KBM-7 (cell line): ENCODE measurements at regions not wholly inside any gene's neighbourhood (a gene's known extent, or its start where the extent isn't known, plus 50 kb on each side); places are given as distances from the start of the nearest gene placed in this dataset.

ENCODE experiments used
- DNase-seq: peaks from one replicate; pipeline ENCODE4 v3.0.0-alpha.2; 2015
- in situ Hi-C: fragments of 300-500 bp; cut with MboI; formaldehyde crosslinking; loops from 2 replicates; pipeline ENCODE4 v1.14.3; 2020; ENCODE audit warnings: low sequenced_read_pairs, low pct_unique_long_range_greater_than_20kb, mixed read lengths

DNA sequence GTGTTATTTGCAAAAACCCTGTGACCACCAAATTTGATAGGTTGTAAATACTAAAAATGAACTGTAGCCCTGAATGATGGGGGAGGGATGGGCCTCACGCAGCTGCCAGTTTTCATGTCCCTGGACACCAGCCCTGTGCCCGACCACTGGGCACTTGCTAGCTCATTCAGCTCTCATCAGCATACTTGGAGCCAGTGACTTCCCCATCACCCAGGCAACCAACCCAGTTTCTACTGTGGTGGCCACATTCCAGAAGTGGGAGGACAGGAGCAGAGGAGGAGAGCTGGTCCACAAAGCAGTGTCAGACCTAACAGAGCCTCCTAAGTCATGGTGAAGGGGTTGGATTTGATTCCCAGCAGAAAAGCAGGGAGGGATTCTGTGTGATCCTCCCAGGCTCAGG lies 128.2 kb downstream of the CPEB2 start:
- no peak for DNase-seq
- in situ Hi-C loops = no loop called here

- DNase-seq = no peak
- in situ Hi-C loops = no loop called here
Measured at GRCh38 chr4:15131551-15131950, 129.3 kb downstream of the CPEB2 start.

DNA sequence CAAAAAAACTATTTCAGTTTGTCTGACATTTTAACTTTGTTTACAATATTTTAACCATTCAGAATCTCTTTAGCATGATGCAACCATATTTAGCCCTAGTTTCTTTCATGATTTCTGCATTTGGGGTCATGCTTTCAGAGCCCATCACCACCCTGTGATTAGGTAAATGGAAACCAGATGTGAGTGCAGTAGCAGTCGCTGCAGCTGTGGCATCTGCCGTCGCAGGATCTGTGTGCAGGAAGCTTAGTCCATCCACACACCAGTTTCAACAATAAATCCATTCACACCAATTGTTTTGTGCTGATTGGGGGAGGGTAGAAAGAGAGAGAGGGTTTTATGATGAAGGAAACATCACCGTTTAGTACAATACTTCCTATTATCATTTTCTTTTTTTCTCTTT lies 130.5 kb downstream of the CPEB2 start:
- in situ Hi-C loops = no loop called here
- DNase-seq = no peak

- no peak for DNase-seq
- in situ Hi-C loops = no loop called here
Measured at GRCh38 chr4:15139599-15139998, 137.3 kb downstream of the CPEB2 start.

DNA sequence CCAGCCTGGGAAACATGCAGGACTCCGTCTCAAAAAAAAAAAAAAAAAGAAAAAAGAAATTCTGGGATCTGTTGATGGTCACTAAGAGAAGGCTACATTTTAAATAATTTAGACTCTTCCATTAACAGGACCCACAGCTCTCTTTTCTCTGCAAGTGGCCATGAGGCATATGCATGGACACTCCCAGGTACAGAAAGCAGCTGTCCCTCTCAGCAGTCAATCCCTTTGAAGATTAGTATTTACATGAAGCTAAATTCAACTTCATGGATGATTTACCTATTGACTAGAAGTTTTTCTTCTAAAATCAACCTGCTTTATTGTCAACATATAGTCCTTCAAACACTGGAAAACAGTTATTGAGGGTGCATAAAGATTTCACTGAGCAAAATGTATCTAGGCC lies 139.9 kb downstream of the CPEB2 start:
- in situ Hi-C loops = no loop called here
- DNase-seq = no peak

DNA sequence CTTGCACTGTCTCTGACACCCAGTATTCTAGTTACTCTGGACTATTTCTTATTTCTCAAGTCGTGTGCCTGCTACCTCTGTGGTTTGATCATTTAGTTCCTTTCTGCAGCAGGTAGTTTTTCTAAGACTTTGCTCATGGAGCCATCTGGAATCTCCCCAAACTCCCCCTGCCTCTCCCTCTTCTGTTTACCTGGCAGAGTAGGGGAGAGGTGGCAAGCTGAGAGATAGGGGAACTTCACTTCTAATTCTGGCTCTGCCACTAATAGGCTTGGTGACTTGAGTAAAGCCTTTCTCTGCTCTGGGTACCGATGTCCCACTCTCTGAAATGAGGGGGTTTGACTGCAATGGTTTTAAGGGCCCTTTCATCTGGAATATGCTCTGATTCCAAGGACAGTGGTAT lies 141.3 kb downstream of the CPEB2 start:
- DNase-seq = no peak

DNA sequence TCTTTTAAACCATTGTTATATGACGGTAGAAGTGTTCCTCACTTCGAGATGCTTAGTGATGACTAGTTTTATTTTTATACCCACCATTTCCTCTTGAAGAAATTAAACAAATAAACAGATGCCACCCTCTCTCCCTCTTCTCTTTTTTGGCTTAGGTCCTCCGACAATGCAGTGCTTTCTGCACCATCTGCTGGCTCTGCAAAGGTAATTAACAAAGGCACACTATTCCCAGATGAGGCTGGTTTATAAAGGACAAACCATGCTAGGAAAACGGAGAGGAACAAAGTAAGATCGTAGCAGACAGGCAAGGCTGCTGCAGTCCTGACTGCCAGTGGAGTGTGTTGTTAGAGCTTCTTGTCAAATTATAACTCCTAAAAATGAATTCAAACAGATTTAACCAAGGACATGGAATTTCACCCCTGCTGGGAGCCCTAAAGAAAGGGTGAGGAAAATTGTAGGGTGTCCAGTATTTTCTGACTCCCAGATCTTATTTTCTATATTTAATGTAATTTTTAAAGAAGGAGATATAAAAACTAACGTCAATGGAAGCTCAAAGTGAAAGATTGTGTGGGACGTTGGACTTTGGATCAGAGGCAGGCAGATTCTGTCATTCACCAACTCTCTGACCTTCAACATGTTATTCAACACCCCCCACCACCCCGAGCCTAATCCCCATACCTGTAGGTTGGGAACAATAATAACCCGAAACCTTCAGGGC lies 142.1 kb downstream of the CPEB2 start:
- in situ Hi-C loops = no loop called here
- DNase-seq = no peak

More for the DNA sequence above, 141.3 kb downstream of the CPEB2 start:
- in situ Hi-C loops = no loop called here

GRCh38 chr4:15144967-15145295 lies 142.7 kb downstream of the CPEB2 start:
- DNase-seq = no peak
- in situ Hi-C loops = no loop called here

DNA sequence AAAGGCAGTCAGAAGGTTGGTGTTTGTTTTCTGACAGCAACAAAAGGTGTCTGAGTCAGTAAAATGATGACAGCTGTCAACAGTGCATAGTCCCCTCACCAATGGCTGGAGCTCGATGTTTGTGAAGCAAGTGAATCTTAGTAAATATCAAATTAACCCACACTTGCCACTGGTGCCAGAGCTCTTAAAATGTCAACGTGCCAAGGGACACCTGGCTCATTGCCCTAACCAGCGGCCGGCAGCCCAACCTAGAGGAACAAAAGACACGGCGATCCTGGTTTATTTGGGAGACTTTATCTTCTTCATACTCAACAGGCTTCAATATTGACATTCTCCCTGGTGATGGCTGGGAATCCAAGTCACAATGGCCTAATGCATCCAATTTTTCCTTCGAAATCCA lies 143.4 kb downstream of the CPEB2 start:
- no peak for DNase-seq
- in situ Hi-C loops = no loop called here

- DNase-seq = no peak
- in situ Hi-C loops = no loop called here
Measured at GRCh38 chr4:15147714-15148113, 145.4 kb downstream of the CPEB2 start.

- DNase-seq = no peak
- in situ Hi-C loops = no loop called here
Measured at GRCh38 chr4:15148199-15148598, 145.9 kb downstream of the CPEB2 start.

GRCh38 chr4:15148691-15149090 lies 146.4 kb downstream of the CPEB2 start:
- in situ Hi-C loops = no loop called here
- DNase-seq = no peak

DNA sequence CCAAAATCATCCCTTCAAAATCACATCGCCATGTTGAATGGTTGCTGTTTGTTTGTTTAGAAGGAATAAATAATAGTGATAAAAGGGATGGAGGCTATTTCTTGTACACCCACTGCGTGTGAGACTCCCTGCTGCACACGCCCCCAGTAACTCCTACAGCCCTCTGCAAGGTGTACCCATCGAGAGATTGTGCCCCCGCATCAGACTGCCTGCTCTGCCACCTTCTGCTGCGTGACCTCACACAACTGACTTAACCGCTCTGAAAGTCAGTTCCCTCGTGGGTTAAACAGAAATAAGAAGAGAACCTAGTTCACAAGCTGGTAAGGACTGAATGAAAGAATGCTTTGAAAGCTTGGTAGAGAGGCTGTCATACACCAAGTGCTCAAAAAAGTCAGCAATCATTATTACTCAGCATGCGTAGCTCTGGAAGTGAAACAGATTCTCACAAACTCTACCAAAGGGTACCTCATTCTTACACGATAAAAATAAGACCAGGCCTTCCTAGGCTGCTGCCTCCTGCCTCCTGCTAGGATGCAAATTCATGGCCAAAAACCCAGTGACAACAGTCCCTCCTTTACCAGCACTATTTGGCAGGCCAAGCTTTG lies 147.1 kb downstream of the CPEB2 start:
- DNase-seq = no peak
- in situ Hi-C loops = no loop called here

- DNase-seq = peak; percentile 35
- in situ Hi-C loops = no loop called here
Measured at GRCh38 chr4:15149839-15150592, 147.7 kb downstream of the CPEB2 start.

GRCh38 chr4:15150631-15151030 lies 148.3 kb downstream of the CPEB2 start:
- DNase-seq = no peak

DNA sequence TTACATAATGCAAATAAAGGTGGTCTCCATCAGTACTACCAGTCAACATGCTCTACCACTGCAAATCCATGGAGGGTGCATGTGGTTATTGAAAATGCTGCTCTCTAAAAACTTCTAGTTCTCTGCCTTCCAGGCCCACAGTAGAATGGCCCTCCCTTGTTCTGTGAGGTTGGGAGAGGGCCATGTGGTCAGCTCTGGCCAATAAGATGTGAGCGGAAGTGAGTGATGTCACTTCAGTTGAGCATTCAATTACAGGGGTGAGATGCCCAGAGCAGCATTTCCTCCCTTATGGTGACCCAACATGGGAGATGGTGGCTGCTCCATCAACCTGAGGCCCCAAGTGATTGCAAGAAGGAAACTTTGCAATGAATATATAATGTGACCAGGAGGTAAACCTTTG lies 148.8 kb downstream of the CPEB2 start:
- in situ Hi-C loops = no loop called here
- DNase-seq = no peak

More at GRCh38 chr4:15150631-15151030, 148.3 kb downstream of the CPEB2 start:
- in situ Hi-C loops = no loop called here

GRCh38 chr4:15153662-15154061 lies 151.4 kb downstream of the CPEB2 start:
- in situ Hi-C loops = no loop called here
- no peak for DNase-seq

DNA sequence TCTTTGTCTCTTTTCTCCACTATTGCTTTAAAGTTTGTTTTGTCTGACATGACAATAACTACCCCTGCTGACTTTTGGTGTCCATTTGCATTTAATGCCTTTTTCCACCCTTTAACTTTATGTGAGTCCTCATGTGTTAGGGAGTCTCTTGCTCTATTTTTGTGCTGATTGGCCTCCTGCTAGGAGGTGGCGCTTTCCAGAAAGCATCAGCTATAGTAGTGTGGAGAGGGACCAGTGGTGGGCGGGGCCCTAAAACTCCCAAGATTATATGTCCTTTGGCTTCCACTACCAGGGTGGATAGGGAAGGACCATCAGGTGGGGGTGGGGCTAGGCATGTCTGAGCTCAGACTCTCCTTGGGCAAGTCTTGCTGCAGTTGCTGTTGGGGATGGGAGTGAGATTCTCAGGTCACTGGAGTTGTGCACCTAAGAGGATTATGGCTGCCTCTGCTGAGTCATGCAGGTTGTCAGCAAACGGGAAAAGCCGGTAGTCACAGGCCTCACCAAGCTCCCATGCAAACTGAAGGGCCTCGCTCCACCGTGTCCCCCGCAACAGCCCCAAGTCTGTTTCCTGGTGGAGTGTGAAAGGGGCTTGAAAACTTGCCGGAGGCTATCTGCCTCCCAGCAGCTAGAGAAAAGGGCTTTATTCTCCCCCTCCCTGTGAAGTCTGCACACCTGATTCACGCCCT lies 156.3 kb downstream of the CPEB2 start:
- in situ Hi-C loops = no loop called here
- no peak for DNase-seq

DNA sequence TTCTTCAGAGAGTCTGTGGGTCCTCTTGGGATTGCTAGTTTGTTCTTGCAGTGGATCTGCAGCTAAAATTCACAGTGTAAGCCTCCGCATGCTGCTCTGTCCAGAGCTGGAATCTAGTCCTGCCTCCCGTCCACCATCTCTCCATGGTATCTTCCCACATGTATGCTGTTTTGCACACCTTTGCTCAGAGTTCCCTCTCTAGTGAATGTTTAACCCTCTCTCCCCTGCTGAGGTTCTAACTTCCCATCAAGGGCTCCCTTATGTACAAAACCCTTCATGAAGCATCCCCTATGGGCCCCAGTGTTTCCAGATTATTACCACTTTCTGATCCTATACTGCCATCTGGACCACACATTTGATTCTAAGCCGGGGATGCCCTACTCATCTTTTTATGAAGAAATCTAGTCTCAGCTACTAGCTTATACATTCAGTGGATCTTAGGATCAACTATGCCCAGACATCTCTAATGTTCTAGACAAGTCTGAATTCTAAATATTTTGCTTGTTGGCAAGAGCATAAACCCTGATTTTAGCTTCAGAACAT lies 157.3 kb downstream of the CPEB2 start:
- DNase-seq = no peak
- in situ Hi-C loops = no loop called here

GRCh38 chr4:15161439-15161838 lies 159.2 kb downstream of the CPEB2 start:
- in situ Hi-C loops = no loop called here
- no peak for DNase-seq
